ENCODE measurements at regions not wholly inside any gene's neighbourhood (a gene's known extent, or its start where the extent isn't known, plus 50 kb on each side); places are given as distances from the start of the nearest gene placed in this dataset.
A peak's percentile ranks its signal among the peaks of the same experiment; 100 is the strongest.

DNA sequence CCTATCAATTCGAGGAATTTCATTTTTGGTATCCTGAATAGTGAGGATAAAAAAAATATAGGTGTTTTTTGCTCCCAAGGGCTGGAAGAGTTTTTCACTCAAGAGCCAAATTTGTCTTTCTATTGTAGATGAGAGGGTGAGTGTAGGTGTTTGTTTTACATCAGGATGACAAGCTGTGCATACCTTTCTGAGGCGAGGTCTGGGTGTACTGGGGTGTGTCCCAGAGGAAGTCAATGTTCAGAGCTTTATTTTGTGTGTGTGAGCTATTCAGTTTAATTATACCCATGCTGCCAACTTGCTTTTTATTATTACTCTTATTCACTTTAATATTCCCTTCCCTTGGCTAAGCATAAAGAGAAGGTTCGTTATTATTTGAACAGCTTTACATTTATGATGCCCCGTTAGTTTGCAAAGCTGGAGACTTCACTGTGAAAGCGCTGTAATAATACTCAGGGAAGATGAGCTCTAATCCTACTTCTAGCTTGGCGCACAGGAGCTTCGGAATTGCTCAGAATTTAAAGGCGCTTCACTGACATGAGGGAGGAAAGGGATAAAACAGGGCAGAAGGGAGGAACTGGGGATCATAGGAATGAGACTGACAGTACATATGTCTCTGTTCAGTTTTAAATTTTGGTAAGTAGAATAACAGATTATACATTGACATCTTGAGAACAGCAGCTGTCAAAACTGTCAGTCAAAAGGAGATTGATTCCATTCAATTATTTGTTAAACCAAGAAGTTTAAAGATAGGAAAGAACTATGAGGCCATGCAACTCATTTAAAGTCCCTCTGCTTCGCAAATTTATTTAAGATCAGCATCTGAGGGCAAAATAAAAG lies 117.7 kb upstream of the TP63 start:
- Histone ChIP-seq H3K27ac (ENCODE audit: low read length) (no peak overlapping the region), H3K9ac (ENCODE audit: low read length) (no peak overlapping the region), H3K4me3 (ENCODE audit: low read length) (no peak overlapping the region), H3K27me3 (ENCODE audit: insufficient read depth, low read depth, low read length) (no peaks in the 10 kb centered on the region), H3K9me3 (ENCODE audit: low read length) (no peaks in the 10 kb centered on the region), H3K9me2 (ENCODE audit: insufficient read depth, low read length) (no peaks in the 10 kb centered on the region), H4K20me1 (ENCODE audit: insufficient read depth) (no peaks in the 10 kb centered on the region), H3K36me3 (ENCODE audit: insufficient read depth, low read length) (no peaks in the 10 kb centered on the region), H2AFZ (ENCODE audit: low read depth, low read length) (no peak overlapping the region), H3K4me2 (ENCODE audit: low read length) (no peak overlapping the region), H3F3A (ENCODE audit: insufficient read depth, low read length, poor library complexity, severe bottlenecking) (no peaks in the 10 kb centered on the region), H3K79me2 (replicated peaks; ENCODE audit: insufficient read depth, low read length) (no peaks in the 10 kb centered on the region)
- TF ChIP-seq EP300 (conservative IDR thresholded peaks at IDR 0.05; ENCODE audit: poor library complexity, severe bottlenecking), result peak; percentile 95
- TF ChIP-seq, protein P1, sequence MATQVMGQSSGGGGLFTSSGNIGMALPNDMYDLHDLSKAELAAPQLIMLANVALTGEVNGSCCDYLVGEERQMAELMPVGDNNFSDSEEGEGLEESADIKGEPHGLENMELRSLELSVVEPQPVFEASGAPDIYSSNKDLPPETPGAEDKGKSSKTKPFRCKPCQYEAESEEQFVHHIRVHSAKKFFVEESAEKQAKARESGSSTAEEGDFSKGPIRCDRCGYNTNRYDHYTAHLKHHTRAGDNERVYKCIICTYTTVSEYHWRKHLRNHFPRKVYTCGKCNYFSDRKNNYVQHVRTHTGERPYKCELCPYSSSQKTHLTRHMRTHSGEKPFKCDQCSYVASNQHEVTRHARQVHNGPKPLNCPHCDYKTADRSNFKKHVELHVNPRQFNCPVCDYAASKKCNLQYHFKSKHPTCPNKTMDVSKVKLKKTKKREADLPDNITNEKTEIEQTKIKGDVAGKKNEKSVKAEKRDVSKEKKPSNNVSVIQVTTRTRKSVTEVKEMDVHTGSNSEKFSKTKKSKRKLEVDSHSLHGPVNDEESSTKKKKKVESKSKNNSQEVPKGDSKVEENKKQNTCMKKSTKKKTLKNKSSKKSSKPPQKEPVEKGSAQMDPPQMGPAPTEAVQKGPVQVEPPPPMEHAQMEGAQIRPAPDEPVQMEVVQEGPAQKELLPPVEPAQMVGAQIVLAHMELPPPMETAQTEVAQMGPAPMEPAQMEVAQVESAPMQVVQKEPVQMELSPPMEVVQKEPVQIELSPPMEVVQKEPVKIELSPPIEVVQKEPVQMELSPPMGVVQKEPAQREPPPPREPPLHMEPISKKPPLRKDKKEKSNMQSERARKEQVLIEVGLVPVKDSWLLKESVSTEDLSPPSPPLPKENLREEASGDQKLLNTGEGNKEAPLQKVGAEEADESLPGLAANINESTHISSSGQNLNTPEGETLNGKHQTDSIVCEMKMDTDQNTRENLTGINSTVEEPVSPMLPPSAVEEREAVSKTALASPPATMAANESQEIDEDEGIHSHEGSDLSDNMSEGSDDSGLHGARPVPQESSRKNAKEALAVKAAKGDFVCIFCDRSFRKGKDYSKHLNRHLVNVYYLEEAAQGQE (IDR thresholded peaks at IDR 0.05; ENCODE audit: borderline replicate concordance), result peak; percentile 88
- TF ChIP-seq POLR2AphosphoS5 (IDR thresholded peaks at IDR 0.05), result peak; percentile 61
- TF ChIP-seq SMC3 (conservative IDR thresholded peaks at IDR 0.05; ENCODE audit: poor library complexity), result no peak

DNA sequence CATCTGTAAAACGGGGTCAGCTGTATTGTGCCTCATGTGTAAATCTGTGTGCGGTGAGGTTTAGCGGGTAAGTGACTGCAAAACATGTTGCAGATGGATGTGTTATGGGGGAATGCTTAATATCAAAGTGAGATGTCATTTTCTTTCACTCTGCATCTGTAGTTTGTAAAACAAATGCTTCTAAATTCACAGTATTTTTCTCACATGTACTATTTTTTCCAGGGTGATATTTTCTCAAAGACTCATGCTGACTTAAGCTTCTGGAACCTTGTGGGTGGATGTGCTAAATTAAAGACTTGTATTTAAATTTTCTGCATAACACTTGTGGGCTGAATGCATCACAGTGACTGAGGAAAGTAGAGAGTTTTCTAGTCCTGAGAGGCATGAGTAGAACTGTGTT lies 115.2 kb upstream of the TP63 start:
- Histone ChIP-seq H3K9ac (ENCODE audit: low read length) (no peak overlapping the region), H3K4me3 (ENCODE audit: low read length) (no peak overlapping the region), H3K4me2 (ENCODE audit: low read length) (no peak overlapping the region), H3K79me2 (replicated peaks; ENCODE audit: insufficient read depth, low read length) (no peaks in the 10 kb centered on the region), H3K36me3 (ENCODE audit: insufficient read depth, low read length) (no peaks in the 10 kb centered on the region), H3K9me2 (ENCODE audit: insufficient read depth, low read length) (no peaks in the 10 kb centered on the region), H2AFZ (ENCODE audit: low read depth, low read length) (no peak overlapping the region), H3F3A (ENCODE audit: insufficient read depth, low read length, poor library complexity, severe bottlenecking) (no peaks in the 10 kb centered on the region), H3K27me3 (ENCODE audit: insufficient read depth, low read depth, low read length) (no peaks in the 10 kb centered on the region), H3K9me3 (ENCODE audit: low read length) (no peaks in the 10 kb centered on the region), H3K27ac (ENCODE audit: low read length) (no peak overlapping the region), H4K20me1 (ENCODE audit: insufficient read depth) (no peaks in the 10 kb centered on the region)
- no peak for TF ChIP-seq RAD21 (conservative IDR thresholded peaks at IDR 0.05)
- TF ChIP-seq, protein P1 (IDR thresholded peaks at IDR 0.05; ENCODE audit: borderline replicate concordance), result no peak
- TF ChIP-seq, protein P2, sequence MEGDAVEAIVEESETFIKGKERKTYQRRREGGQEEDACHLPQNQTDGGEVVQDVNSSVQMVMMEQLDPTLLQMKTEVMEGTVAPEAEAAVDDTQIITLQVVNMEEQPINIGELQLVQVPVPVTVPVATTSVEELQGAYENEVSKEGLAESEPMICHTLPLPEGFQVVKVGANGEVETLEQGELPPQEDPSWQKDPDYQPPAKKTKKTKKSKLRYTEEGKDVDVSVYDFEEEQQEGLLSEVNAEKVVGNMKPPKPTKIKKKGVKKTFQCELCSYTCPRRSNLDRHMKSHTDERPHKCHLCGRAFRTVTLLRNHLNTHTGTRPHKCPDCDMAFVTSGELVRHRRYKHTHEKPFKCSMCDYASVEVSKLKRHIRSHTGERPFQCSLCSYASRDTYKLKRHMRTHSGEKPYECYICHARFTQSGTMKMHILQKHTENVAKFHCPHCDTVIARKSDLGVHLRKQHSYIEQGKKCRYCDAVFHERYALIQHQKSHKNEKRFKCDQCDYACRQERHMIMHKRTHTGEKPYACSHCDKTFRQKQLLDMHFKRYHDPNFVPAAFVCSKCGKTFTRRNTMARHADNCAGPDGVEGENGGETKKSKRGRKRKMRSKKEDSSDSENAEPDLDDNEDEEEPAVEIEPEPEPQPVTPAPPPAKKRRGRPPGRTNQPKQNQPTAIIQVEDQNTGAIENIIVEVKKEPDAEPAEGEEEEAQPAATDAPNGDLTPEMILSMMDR (IDR thresholded peaks at IDR 0.05; ENCODE audit: poor library complexity, severe bottlenecking), result no peak
- TF ChIP-seq TAF1 (IDR thresholded peaks at IDR 0.05; ENCODE audit: low read depth), result no peak
- TF ChIP-seq MXI1 (conservative IDR thresholded peaks at IDR 0.05; ENCODE audit: poor library complexity, severe bottlenecking), result no peak
